ENCODE measurements at regions not wholly inside any gene's neighbourhood (a gene's known extent, or its start where the extent isn't known, plus 50 kb on each side); places are given as distances from the start of the nearest gene placed in this dataset.

DNA sequence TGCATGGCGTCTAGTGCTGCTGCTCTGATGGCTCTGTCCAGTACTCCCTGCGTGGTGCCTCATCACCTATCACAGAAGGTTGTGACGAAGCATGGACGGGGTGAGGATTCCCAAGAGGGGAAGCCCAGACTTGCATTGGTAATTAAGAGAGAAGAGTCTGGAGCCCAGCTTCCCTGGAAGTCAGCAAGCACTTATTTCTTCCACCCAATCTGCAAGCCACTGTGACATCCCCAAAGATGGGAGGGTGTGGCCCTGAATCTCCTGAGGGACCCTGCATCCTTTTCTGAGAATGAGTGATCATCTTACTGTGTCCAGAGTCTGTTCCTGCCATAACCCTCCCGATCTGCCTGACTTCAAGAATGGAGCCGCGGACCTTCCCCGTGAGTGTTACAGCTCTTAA is 166.7 kb downstream of the PTPN20 start:
- DNase-seq (ENCODE audit: low read depth) = no peak

DNA sequence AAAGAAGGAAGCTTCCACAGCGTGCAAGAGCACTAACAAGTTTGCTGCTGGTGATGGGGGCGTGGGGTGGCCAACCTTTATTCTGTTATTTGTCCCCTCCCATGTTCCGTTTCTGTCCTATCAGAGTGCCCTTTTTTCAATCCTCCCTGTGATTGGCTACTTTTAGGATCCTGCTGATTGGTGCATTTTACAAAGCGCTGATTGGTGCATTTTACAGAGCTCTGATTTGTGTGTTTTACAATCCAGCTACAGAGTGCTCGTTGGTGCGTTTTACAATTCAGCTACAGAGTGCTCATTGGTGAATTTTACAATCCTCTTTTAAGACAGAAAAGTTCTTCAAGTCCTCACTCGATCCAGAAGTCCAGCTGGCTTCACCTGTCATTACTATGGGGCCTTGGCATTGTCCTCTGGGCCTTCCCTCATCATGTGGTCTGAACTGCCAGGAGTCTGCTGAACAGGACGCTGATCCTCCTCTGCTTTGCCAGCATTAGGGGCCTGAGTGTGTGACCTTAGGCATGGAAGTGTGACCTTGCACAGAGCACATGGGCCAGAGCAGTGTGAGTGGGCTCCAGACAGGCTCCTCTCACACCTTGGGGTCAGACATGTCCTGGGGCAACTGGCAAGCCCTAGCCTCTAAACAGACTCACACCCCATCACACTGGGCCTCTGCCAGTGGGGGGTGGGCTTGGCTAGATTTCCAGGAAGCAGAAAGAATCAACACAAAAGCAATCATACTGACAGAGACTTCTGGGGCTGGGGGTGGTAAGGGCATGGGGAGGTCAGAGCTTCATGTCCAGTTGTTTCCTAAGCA is 167.4 kb downstream of the PTPN20 start:
- no peak for DNase-seq (ENCODE audit: low read depth)

DNA sequence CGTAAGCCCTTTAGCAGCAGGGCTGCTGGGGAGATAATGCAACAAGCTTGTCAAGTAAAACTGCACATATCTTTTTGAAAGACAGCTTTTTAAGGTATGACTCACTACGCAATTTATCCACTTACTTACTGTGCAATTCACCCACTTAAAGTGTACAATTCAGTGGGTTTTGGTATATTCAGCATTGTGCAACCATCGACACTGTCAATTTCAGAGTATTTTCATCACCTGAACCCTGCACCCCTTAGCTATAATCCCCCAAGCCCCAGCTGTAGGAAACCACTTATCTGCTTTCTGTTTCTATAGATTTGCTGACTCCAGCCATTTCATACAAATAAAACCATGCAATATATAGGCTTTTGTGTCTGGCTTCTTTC is 168.0 kb downstream of the PTPN20 start:
- no peak for DNase-seq (ENCODE audit: low read depth)

DNA sequence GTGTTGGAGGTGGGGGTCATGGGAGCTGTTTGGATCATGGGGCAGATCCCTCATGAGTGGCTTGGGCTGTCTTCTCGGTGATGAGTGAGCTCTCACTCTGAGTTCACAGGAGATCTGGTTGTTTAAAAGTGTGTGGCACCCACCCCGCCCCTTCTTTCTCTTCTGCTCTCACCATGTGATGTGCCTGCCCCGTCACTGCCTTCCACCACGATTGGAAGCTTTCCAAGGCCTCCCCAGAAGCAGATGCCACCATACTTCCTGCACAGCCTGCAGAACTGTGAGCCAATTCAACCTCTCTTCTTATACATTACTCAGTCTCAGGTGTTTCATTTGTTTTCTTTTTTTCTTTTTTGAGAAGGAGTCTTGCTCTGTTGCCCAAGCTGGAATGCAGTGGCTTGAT is 170.0 kb downstream of the PTPN20 start:
- no peak for DNase-seq (ENCODE audit: low read depth)

DNA sequence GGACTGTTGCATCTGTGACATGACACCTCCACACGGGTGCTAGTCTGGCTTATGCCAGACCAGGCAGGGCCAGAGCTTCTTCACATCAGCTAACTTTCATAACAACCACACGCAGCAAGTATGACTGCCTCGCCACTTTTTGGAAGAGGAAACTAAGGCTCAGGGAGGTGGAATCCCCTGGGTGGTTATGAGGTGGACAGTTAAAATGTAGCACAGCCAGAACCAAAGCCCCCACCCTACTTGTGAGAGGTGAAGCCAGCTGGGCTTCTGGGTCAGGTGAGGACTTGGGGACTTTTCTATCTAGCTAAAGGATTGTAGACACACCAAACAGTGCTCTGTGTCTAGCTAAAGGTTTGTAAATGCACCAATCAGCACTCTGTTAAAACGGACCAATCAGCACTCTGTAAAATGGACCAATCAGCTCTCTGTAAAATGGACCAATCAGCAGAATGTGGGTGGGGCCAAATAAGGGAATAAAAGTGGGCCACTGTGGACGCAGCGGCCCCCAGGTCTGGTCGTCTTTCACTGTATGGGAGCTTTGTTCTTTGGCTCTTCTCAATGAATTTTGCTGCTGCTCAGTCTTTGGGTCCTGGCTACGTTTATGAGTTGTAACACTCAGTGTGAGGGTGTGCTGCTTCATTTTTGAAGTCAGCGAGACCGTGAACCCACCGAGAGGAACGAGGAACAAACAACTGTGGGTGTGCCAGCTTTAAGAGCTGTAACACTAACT is 171.0 kb downstream of the PTPN20 start:
- DNase-seq (ENCODE audit: low read depth) = no peak

DNA sequence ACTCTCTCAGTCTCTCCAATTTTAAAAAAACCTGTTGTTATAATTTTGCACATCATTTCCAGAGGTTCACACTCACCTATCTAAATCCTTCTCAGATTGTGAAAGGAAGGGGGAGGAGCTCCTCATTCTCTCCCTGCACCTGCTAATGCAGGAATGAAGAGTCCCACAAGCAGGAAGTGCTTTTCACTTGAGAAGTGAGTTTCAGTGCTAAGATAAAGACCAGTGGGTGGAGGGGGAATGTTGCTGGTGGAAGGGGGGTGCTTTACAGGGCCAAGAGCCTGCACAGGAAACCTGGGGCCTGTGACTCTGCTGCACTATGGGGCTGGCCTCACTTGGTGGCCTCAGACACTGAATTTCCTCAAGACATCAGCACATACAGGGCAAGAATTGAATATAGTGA is 176.4 kb downstream of the PTPN20 start:
- no peak for DNase-seq (ENCODE audit: low read depth)

DNA sequence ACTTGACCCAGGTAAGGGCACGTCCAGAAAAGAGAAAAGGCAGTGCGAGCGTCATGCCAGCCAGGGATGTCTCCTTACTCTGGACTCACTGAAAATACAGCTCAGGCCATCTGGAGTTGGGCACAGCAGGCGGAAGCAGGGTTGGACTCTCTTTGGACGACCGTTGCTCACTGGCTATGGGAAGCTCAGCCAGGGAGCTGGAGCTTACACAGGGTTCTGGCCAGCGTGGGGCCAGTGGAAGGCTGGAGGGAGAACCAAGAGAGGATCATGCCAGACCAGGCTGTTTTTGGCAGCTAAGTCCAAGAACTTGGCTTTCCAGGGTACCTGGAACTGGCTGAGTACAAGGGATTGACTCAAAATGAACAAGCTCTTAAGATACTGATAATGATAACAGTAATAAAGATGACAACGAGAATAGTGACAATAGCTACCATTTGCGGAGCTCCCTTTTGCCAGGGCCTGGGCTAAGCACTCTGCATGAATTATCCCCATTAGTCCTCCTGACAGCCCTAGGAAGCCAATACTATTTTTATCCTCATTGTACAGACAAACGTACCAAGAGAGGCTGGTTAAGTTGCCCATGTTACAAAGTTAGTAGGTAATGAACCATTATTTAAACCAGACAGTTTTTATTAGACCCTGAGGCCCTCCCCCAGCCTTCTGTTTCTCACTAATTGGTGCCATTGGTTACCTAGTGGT is 177.6 kb downstream of the PTPN20 start:
- DNase-seq (ENCODE audit: low read depth) = no peak

DNA sequence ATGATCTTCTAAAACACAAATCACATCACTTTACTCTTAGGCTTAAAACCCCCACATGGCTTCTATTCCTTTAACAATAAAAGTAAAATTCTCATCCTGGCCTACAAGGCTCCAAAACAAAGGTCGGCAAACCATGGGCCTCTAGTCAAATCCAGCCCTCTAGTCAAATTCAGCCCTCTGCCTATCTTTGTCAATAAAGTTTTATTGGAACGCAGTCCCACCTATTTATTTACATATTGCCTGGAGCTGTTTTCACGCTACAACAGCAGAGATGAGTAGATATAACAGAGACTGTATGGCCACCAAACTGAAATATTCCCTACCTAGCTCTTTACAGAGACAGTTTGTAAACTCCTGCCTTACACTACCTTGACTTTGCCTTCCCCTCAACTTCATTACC is 178.8 kb downstream of the PTPN20 start:
- DNase-seq (ENCODE audit: low read depth) = no peak

DNA sequence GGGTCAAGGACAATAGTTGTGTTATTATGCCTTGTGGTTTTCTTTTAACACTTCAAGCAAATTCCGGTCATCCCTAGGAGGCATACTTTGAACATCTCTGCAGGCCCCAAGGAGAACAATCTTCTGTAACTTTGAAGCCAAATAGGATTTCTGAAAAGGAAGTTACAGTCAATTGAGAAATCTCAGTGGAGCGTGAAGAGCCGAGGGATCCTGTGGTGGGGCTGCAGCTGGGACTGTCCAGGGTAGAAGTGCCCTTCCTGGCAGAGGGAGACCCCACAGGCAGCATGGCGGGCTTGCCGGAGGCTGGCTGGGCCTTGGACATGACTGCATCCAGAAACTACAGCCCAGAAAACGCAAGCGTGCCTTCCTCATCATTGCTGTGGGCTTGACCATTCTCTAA is 179.7 kb downstream of the PTPN20 start:
- no peak for DNase-seq (ENCODE audit: low read depth)

DNA sequence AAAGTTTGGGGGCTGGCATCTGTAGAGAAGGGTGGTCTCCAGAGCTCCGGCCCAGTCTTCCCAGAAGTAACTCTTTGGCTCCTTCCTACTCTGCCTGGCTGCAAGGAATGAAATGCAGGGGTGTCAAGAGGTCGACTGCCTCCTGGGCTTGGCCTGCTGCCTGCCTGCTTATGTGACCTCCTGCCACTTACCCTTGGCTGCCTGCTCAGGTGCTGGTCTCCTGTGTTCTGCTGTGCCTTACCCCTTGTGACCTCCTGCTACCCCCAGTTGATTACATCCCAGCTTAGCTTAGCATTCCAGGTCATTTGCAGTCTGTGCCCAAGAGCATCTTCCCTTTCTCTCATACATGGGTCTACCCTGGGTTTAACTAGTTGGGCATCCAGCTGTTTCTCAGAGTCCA is 180.2 kb downstream of the PTPN20 start:
- DNase-seq (ENCODE audit: low read depth) = no peak

DNA sequence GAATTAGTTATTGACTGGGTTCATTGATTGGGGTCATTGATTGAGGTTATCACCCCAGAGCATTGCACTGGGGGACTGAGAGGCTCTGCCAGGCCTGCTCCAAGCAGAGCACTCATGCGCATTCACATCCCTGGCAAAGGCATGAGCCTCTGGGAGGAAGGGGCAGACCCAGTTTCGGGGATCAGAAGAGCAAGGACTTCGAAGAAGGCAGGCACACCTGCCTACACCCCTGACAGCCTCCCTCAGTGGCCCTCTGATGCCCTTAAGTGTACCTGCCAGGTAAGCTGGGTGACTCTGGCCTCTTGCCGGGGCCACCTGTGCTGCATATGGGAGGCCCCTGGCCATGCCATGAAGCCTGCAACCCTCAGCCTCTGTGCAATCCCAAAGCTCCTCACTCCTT is 181.1 kb downstream of the PTPN20 start:
- no peak for DNase-seq (ENCODE audit: low read depth)

DNA sequence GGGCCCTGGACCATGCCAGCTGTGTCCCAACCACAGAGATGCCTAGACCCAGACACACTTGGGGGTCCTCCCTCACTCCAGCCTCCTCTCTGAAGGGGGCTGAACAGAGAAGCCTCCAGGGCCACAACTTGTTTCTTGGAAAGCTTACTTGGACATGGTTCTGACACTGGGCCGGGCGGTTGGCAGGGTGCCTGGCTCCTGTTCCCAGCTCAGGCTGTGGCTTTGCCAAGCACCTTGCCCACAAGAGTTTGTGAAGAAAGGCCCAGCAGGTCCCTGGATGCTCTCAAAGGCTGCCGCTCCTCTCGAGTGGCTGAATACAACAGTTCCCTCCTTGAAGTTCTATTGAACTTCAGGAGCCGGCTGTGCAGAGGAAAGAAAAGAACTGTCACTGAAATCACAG is 181.6 kb downstream of the PTPN20 start:
- DNase-seq (ENCODE audit: low read depth) = no peak

DNA sequence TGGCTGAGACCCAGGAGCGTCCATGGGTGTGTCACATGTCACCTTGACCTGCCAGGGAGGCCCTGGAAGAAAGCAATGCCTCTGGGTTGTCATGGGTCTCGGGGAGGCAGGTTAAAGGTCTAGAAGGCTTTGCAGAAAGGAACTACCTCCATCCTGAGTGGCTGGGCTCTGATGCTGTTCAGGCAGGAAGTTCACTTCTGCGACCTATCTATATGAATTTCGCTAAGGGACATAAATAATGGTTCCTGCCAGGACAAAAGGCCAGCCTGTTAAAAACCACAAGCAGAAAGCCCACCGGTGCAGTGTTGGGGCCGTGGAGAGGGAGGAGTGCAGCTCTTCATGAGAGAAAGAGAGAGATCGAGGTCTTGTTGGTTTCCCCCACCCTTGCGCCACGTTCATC is 182.9 kb downstream of the PTPN20 start:
- DNase-seq (ENCODE audit: low read depth) = no peak

DNA sequence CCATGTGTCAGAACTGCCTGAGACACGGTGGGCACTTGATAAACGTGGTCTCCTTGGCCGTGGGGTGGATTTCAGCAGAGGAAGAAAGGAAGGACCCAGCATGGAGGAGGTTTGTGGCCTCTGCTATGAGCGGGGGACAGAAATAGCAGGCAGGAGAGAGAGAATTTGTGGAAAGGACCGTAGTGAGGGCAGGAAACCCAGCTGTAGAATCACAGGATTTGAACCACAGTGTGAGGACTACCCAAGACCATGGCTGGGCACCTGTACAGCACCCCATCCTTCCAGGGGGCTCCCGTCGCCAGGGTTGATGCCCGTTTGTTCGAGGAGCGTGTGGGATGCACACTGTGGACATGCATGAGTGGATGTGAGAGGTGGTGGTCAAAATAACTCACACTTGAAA is 183.4 kb downstream of the PTPN20 start:
- no peak for DNase-seq (ENCODE audit: low read depth)

DNA sequence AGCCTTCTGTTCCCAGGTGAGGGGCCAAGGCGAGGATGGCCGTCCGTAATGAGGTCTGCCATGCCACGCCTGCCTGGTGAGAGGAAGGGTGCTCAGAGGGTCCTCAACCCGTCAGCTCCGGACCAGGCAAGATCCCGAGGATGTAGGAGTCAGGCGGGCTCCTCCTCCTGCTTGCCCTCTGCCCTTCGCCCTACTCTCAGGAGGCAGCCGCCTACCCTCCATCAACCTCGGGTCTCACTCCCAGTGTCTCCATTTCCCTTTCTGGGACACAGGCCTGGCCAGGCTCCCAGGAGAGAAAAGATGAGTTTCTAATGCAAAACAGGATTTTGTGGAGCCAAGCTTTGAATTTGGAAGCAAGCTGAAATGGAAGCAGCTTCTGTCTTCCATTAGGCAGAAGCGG is 184.0 kb downstream of the PTPN20 start:
- no peak for DNase-seq (ENCODE audit: low read depth)

DNA sequence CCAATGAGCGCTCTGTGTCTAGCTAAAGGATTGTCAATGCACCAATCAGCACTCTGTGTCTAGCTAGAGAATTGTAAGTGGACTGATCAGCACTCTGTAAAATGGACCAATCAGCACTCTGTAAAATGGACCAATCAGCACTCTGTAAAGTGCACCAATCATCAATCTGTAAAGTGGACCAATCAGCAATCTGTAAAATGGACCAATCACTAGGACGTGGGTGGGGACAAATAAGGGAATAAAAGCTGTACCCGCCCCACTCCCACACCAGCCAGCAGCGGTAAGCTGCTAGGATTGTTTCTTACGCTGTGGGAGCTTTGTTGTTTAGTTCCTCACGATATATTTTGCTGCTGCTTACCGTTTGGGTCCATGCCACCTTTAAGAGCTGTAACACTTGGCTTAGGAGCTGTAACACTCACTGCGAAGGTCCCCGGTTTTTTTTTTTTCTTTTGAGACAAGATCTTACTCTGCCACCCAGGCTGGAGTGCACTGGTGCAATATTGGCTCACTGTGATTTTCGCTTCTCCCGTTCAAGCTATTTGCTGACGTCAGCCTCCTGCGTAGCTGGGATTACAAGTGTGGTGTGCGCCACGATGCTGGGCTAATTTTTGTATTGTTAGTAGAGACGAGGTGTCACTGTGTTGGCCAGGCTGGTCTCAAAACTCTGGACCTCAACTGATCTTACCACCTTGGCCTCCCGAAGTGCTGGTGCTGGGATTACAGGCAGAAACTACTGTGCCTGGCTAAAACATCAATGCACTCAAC is 184.8 kb downstream of the PTPN20 start:
- DNase-seq (ENCODE audit: low read depth) = no peak

DNA sequence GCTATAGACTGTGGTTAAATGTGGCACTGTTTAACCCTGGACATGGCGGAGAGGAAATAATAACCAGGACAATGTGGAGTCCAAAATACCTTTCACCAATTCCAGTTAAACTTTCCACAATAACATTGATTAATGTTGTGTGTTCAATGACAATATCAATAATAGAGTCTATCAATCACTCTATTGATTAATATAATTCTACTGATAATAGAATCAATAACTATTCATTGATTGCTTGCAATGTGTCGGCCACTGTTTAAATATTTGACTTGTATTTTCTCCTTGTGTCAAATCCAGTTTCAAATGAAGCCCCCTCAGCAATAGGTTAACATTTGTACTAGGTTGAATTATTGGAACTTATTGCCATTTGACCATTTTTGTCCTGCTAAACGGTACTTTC is 187.0 kb downstream of the PTPN20 start:
- DNase-seq (ENCODE audit: low read depth) = no peak

DNA sequence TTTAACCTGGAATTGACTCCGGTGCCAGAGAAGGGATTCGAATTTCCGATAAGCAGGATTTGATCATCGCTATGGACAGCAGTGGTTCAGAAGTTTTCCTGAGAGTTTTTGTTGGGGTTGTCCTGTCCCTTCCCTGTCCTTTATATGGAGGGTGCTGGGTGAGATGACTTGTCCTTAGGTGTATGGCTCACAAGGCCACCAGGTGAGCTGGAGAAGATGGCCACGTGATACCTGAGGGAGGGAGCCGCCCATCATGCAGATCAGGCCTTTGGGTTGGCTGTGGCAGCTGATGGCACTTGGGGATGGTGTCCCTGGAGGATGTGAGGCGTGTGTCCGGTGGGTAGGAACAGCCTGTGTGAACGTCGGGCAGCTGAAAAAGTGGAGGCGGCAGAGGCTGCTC is 187.7 kb downstream of the PTPN20 start:
- DNase-seq (ENCODE audit: low read depth) = no peak

DNA sequence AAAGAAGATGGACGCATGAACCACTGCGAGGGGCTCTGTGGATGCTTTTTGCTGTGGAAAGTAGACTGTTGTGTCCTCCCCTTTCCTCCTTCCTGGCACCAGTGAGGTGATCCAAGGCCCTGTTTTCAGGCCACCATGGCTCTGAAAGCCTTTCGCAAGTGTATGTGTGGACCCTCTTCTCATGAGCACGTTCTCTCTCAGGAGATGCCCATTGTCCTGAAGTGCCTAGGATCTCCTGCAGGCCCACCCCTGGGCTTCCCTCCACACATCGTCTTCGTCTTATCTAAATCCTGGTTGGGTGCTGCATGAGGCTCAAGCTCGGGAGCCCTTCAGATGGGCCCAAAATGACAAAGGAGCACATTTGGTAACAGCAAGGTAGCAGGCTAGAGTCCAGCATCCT is 188.2 kb downstream of the PTPN20 start:
- no peak for DNase-seq (ENCODE audit: low read depth)

DNA sequence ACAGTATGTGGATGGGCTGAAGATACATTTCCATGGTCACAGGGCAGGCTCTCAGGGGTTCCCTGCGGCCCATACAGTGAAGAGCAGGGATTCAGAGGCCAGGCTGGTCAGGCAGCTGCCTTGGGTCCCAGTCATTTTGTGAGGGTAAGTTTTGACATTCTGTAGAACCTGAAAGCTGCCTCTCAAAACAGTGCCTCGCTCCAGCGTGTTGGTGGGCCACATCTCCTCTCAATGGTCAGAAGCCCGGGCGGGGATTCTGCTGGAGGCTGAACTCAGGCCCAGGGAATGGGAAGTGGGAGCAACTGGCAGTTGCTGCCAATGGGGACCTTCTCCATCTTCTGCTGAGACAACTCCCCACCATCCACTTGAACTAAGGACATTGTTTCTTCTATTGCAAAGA is 190.0 kb downstream of the PTPN20 start:
- DNase-seq (ENCODE audit: low read depth) = no peak

DNA sequence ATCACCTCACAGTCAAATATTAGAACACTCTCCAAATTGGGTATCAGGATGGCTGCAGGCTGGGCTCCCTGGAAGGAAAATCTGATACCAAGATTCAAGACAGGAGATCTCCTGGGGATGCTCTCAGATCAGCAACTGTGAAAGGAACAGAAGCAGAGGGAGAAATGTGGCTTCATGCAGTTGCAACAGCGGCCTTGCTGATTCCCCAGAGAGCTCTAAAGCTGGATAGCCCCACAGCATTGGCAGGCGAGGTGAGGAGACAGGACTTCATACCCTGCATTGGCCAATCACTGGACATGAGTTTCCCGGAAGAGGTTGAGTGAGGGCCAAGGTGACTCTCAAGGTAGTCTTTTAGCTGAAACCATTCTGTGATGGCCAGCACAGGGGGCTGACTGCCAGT is 190.6 kb downstream of the PTPN20 start:
- DNase-seq (ENCODE audit: low read depth) = no peak

DNA sequence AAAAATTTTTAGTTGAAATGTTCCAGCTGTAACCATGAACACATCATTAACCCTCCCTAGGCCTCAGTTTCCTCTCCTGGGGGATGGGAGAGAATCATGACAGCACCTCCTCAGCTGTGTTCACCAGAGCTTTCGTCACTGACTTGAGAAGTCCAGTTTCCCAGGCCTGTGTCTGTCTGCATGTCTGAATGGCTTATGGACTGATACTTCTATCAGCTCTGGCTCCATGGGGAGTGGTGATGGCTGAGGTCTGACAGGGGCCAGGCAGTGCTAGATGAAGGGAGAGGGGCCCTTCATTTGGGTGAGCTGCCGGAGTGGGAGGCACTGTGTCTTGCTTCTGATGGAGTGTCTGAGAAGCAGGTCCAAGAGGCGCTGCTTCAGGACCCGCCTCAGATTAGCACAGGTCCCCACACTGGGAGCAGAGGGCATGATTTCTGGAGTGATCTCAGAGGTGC is 192.9 kb downstream of the PTPN20 start:
- DNase-seq (ENCODE audit: low read depth) = no peak
